ENCODE measurements at regions not wholly inside any gene's neighbourhood (a gene's known extent, or its start where the extent isn't known, plus 50 kb on each side); places are given as distances from the start of the nearest gene placed in this dataset.
A peak's percentile ranks its signal among the peaks of the same experiment; 100 is the strongest.

DNA sequence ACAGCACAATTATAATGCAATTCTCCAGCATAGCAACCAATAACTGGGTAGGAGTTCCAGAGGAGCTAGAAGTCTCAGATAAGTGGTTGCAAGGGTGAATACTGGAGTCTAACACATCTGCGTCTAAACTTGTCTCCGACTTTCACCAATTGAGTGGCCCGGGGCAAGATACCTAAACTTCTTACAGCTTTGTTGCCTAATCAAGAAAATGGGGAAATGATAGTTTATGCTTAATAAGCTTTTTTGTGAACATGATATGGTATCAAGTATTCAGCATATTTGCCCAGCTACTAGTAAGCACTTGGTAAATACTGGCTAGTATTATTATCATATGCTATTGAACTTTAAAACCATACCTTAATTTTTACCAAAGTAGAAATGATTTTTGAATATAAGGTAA is 183.5 kb downstream of the KCNJ2 start:
- Histone ChIP-seq H3K4me2 (ENCODE audit: low read length) (no peak overlapping the region), H3K27me3 (ENCODE audit: insufficient read depth, low read length) (no peaks in the 10 kb centered on the region), H2BK120ac (ENCODE audit: insufficient read depth, low read length, poor library complexity) (no peak overlapping the region), H3K4ac (ENCODE audit: low read depth, low read length) (no peak overlapping the region), H3K23ac (ENCODE audit: low read length) (no peak overlapping the region), H4K91ac (ENCODE audit: low read depth, low read length) (no peak overlapping the region), H4K8ac (ENCODE audit: low read depth, low read length) (no peak overlapping the region), H4K12ac (ENCODE audit: low read depth, low read length) (no peak overlapping the region), H3K18ac (ENCODE audit: low read length) (no peak overlapping the region), H2BK12ac (ENCODE audit: low read length) (no peak overlapping the region), H2AFZ (ENCODE audit: insufficient read depth, low read length, poor library complexity) (no peak overlapping the region), H3K4me3 (ENCODE audit: low read depth, low read length) (no peak overlapping the region), H3K79me2 (ENCODE audit: control insufficient read depth, insufficient read depth, low read length, poor library complexity) (no peaks in the 10 kb centered on the region), H2AK5ac (ENCODE audit: low read length) (no peak overlapping the region), H3K27ac (ENCODE audit: low read depth, low read length) (no peak overlapping the region), H3K14ac (ENCODE audit: low read length) (no peak overlapping the region), H3K4me1 (ENCODE audit: control insufficient read depth in 1 of 2, insufficient read depth in 2 of 2, low read length in 2 of 2) (peaks cover 0 to 2% of the 10 kb centered on the region in 2 experiments), H2BK5ac (ENCODE audit: low read depth, low read length, poor library complexity) (no peak overlapping the region), H3K36me3 (ENCODE audit: control insufficient read depth in 1 of 2, insufficient read depth in 2 of 2, low read length in 2 of 2) (no peaks in the 10 kb centered on the region), H3K79me1 (ENCODE audit: low read length) (no peaks in the 10 kb centered on the region), H3K9me3 (ENCODE audit: insufficient read depth, low read depth, low read length) (peaks cover 4% of the 10 kb centered on the region), H3K9ac (ENCODE audit: low read length) (no peak overlapping the region)
- DNase-seq, result peak; percentile 33 to 69
- WGBS (ENCODE audit: extremely low coverage, insufficient coverage, insufficient read length), result no CpG with 5 or more reads among the region's 3 CpGs

DNA sequence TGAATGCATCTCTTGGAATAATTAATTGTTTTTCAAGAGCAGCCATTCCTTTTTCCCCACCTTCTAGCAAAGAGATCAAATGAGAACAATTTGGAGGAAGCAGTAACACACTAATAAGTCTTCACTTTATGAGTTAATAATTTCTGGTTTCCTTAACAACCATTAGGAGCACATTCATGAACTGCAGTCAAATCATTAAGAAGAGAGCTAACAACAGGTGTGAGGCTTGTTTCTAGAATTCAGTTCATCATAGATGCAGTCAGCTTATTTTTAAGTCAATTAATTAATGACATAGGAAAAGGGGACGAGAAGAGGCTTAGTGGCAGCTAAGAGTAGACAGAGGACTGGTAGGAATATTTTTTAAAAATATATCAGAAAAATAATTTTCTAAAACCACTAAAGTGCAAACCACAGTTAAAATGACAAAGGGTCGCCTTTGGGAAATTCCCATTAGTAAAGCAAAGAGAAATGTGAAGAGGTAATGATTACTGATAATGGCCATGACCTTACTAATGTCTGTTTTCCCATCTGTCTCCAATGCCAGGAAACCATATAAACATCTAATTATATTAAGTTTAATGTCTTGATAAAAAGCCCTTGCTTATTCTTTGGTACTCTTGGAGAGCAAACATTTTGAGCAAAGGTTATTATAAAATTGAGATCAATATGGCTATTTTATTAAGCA is 184.2 kb downstream of the KCNJ2 start:
- peaks cover 4% of the 10 kb centered on the region for H3K9me3 ChIP-seq (ENCODE audit: insufficient read depth, low read depth, low read length)
- H2AK5ac ChIP-seq (ENCODE audit: low read length), result no peak overlapping the region
- no peaks in the 10 kb centered on the region for H3K79me1 ChIP-seq (ENCODE audit: low read length)
- WGBS (ENCODE audit: extremely low coverage, insufficient coverage, insufficient read length), result no CpG with 5 or more reads among the region's 2 CpGs
- no peak for DNase-seq
- H3K18ac ChIP-seq (ENCODE audit: low read length), result no peak overlapping the region
- H3K27ac ChIP-seq (ENCODE audit: low read depth, low read length), result no peak overlapping the region
- H4K12ac ChIP-seq (ENCODE audit: low read depth, low read length), result no peak overlapping the region
- no peaks in the 10 kb centered on the region for H3K36me3 ChIP-seq (ENCODE audit: control insufficient read depth in 1 of 2, insufficient read depth in 2 of 2, low read length in 2 of 2)
- H3K4me3 ChIP-seq (ENCODE audit: low read depth, low read length), result no peak overlapping the region
- H2BK12ac ChIP-seq (ENCODE audit: low read length), result no peak overlapping the region
- no peaks in the 10 kb centered on the region for H3K79me2 ChIP-seq (ENCODE audit: control insufficient read depth, insufficient read depth, low read length, poor library complexity)
- H3K4me1 ChIP-seq (ENCODE audit: control insufficient read depth in 1 of 2, insufficient read depth in 2 of 2, low read length in 2 of 2), result peaks cover 0 to 2% of the 10 kb centered on the region in 2 experiments
- no peak overlapping the region for H4K91ac ChIP-seq (ENCODE audit: low read depth, low read length)
- H3K23ac ChIP-seq (ENCODE audit: low read length), result no peak overlapping the region
- no peak overlapping the region for H3K4me2 ChIP-seq (ENCODE audit: low read length)
- no peak overlapping the region for H2BK120ac ChIP-seq (ENCODE audit: insufficient read depth, low read length, poor library complexity)
- H3K4ac ChIP-seq (ENCODE audit: low read depth, low read length), result no peak overlapping the region
- no peak overlapping the region for H3K14ac ChIP-seq (ENCODE audit: low read length)
- no peaks in the 10 kb centered on the region for H3K27me3 ChIP-seq (ENCODE audit: insufficient read depth, low read length)
- no peak overlapping the region for H4K8ac ChIP-seq (ENCODE audit: low read depth, low read length)
- H2BK5ac ChIP-seq (ENCODE audit: low read depth, low read length, poor library complexity), result no peak overlapping the region
- H2AFZ ChIP-seq (ENCODE audit: insufficient read depth, low read length, poor library complexity), result no peak overlapping the region
- H3K9ac ChIP-seq (ENCODE audit: low read length), result no peak overlapping the region

- Histone ChIP-seq H2BK120ac (ENCODE audit: insufficient read depth, low read length, poor library complexity) (no peak overlapping the region), H3K9ac (ENCODE audit: low read length) (no peak overlapping the region), H3K14ac (ENCODE audit: low read length) (no peak overlapping the region), H3K4ac (ENCODE audit: low read depth, low read length) (no peak overlapping the region), H3K23ac (ENCODE audit: low read length) (no peak overlapping the region), H3K18ac (ENCODE audit: low read length) (no peak overlapping the region), H3K4me3 (ENCODE audit: low read depth, low read length) (no peak overlapping the region), H3K4me1 (ENCODE audit: control insufficient read depth in 1 of 2, insufficient read depth in 2 of 2, low read length in 2 of 2) (peaks cover 0 to 2% of the 10 kb centered on the region in 2 experiments), H2BK5ac (ENCODE audit: low read depth, low read length, poor library complexity) (no peak overlapping the region), H3K4me2 (ENCODE audit: low read length) (no peak overlapping the region), H3K79me1 (ENCODE audit: low read length) (no peaks in the 10 kb centered on the region), H4K12ac (ENCODE audit: low read depth, low read length) (no peak overlapping the region), H2BK12ac (ENCODE audit: low read length) (no peak overlapping the region), H2AFZ (ENCODE audit: insufficient read depth, low read length, poor library complexity) (no peak overlapping the region), H3K36me3 (ENCODE audit: control insufficient read depth in 1 of 2, insufficient read depth in 2 of 2, low read length in 2 of 2) (no peaks in the 10 kb centered on the region), H3K27me3 (ENCODE audit: insufficient read depth, low read length) (no peaks in the 10 kb centered on the region), H4K91ac (ENCODE audit: low read depth, low read length) (no peak overlapping the region), H3K27ac (ENCODE audit: low read depth, low read length) (no peak overlapping the region), H4K8ac (ENCODE audit: low read depth, low read length) (no peak overlapping the region), H3K9me3 (ENCODE audit: insufficient read depth, low read depth, low read length) (peaks cover 4% of the 10 kb centered on the region), H2AK5ac (ENCODE audit: low read length) (no peak overlapping the region), H3K79me2 (ENCODE audit: control insufficient read depth, insufficient read depth, low read length, poor library complexity) (no peaks in the 10 kb centered on the region)
- no CpG with 5 or more reads among the region's 2 CpGs for WGBS (ENCODE audit: extremely low coverage, insufficient coverage, insufficient read length)
- peak in 1 of 2 donors; percentile 34 for DNase-seq
These were observed 185.9 kb downstream of the KCNJ2 start for GRCh38 chr17:70355185-70355584.

DNA sequence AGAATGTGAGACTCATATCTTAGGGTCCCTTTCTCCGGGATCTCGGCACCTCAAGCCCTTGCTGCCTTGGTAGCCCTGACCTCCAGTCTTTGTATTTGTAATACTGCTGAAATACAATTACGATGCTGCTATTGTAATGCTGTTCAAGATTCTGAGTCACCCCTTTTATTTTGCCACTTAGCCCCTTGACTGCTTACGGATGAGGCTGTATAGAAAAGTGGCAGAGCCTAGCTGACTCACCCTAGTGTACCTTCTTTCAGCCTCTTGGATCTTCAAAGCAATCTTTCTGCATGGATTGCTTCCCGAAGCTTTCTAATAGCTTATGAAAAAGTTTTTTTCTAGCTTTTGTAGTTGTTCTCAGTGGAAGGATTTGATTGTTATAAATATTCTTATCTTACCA is 187.9 kb downstream of the KCNJ2 start:
- H3K18ac ChIP-seq (ENCODE audit: low read length), result no peak overlapping the region
- H3K9me3 ChIP-seq (ENCODE audit: insufficient read depth, low read depth, low read length), result peaks cover 1% of the 10 kb centered on the region
- no peak overlapping the region for H3K4ac ChIP-seq (ENCODE audit: low read depth, low read length)
- H4K12ac ChIP-seq (ENCODE audit: low read depth, low read length), result no peak overlapping the region
- no peak overlapping the region for H3K14ac ChIP-seq (ENCODE audit: low read length)
- no peaks in the 10 kb centered on the region for H3K79me2 ChIP-seq (ENCODE audit: control insufficient read depth, insufficient read depth, low read length, poor library complexity)
- peaks cover 0 to 2% of the 10 kb centered on the region in 2 experiments for H3K4me1 ChIP-seq (ENCODE audit: control insufficient read depth in 1 of 2, insufficient read depth in 2 of 2, low read length in 2 of 2)
- H2BK5ac ChIP-seq (ENCODE audit: low read depth, low read length, poor library complexity), result no peak overlapping the region
- no peak overlapping the region for H3K27ac ChIP-seq (ENCODE audit: low read depth, low read length)
- H2AFZ ChIP-seq (ENCODE audit: insufficient read depth, low read length, poor library complexity), result no peak overlapping the region
- H3K27me3 ChIP-seq (ENCODE audit: insufficient read depth, low read length), result no peaks in the 10 kb centered on the region
- H2BK12ac ChIP-seq (ENCODE audit: low read length), result no peak overlapping the region
- no peak overlapping the region for H4K91ac ChIP-seq (ENCODE audit: low read depth, low read length)
- no CpG with 5 or more reads among the region's 5 CpGs for WGBS (ENCODE audit: extremely low coverage, insufficient coverage, insufficient read length)
- no peak overlapping the region for H3K4me3 ChIP-seq (ENCODE audit: low read depth, low read length)
- no peak for DNase-seq
- no peaks in the 10 kb centered on the region for H3K36me3 ChIP-seq (ENCODE audit: control insufficient read depth in 1 of 2, insufficient read depth in 2 of 2, low read length in 2 of 2)
- H3K23ac ChIP-seq (ENCODE audit: low read length), result no peak overlapping the region
- H2AK5ac ChIP-seq (ENCODE audit: low read length), result no peak overlapping the region
- H3K9ac ChIP-seq (ENCODE audit: low read length), result no peak overlapping the region
- H3K79me1 ChIP-seq (ENCODE audit: low read length), result no peaks in the 10 kb centered on the region
- H2BK120ac ChIP-seq (ENCODE audit: insufficient read depth, low read length, poor library complexity), result no peak overlapping the region
- no peak overlapping the region for H4K8ac ChIP-seq (ENCODE audit: low read depth, low read length)
- H3K4me2 ChIP-seq (ENCODE audit: low read length), result no peak overlapping the region
